Neural cell (in vitro differentiated cells): ENCODE measurements at regions not wholly inside any gene's neighbourhood (a gene's known extent, or its start where the extent isn't known, plus 50 kb on each side); places are given as distances from the start of the nearest gene placed in this dataset.

Experiments used
- H2AFZ ChIP-seq: fragments of 200-600, 300-800 bp; sonication (generic), shearing (Covaris generic); 2 replicates; pipeline ENCODE4 v1.6.0; 2014; ENCODE audit warnings: low read depth, mild to moderate bottlenecking, antibody characterized with exemption, low read length, moderate library complexity
- H3F3A ChIP-seq: fragments of 200-600 bp; shearing (Covaris generic); 2 replicates; pipeline ENCODE4 v1.6.1; 2016; ENCODE audit warnings: mild to moderate bottlenecking, moderate library complexity, mixed read lengths, antibody characterized with exemption, low read length; ENCODE audit not compliant: insufficient read depth, poor library complexity, severe bottlenecking
- H3K27ac ChIP-seq: fragments of 200-600, 300-800 bp; sonication (generic), shearing (Covaris generic); 2 replicates; pipeline ENCODE4 v1.5.1; 2014; ENCODE audit warnings: mild to moderate bottlenecking, low read length, moderate library complexity
- H3K27me3 ChIP-seq: fragments of 300-800, 200-600 bp; sonication (generic), shearing (Covaris generic); 2 replicates; pipeline ENCODE4 v1.6.0; 2014; ENCODE audit warnings: mild to moderate bottlenecking, low read depth, low read length, moderate library complexity; ENCODE audit not compliant: insufficient read depth
- H3K36me3 ChIP-seq: fragments of 300-800, 200-600 bp; sonication (generic), shearing (Covaris generic); 2 replicates; pipeline ENCODE4 v1.5.1; 2014; ENCODE audit warnings: mild to moderate bottlenecking, antibody characterized with exemption, low read length, moderate library complexity; ENCODE audit not compliant: insufficient read depth
- H3K4me2 ChIP-seq: fragments of 300-800, 200-600 bp; sonication (generic), shearing (Covaris generic); 2 replicates; pipeline ENCODE4 v1.6.0; 2014; ENCODE audit warnings: mild to moderate bottlenecking, low read length
- H3K4me3 ChIP-seq: fragments of 300-800, 200-600 bp; sonication (generic), shearing (Covaris generic); 2 replicates; pipeline ENCODE4 v1.5.1; 2014; ENCODE audit warnings: mild to moderate bottlenecking, low read length, moderate library complexity
- H3K79me2 ChIP-seq: fragments of 200-600 bp; shearing (Covaris generic); replicated peaks from 2 replicates; pipeline ENCODE4 v1.6.0; 2014; ENCODE audit warnings: mild to moderate bottlenecking, low read length, moderate library complexity; ENCODE audit not compliant: insufficient read depth
- H3K9ac ChIP-seq: fragments of 300-800, 200-600 bp; sonication (generic), shearing (Covaris generic); 2 replicates; pipeline ENCODE4 v1.6.1; 2016; ENCODE audit warnings: mild to moderate bottlenecking, low read length, mixed read lengths
- H3K9me2 ChIP-seq: fragments of 200-600 bp; shearing (Covaris generic); 2 replicates; pipeline ENCODE4 v1.6.1; 2016; ENCODE audit warnings: mild to moderate bottlenecking, low read length, mixed read lengths; ENCODE audit not compliant: insufficient read depth
- H3K9me3 ChIP-seq: fragments of 200-600, 300-800 bp; sonication (generic), shearing (Covaris generic); 2 replicates; pipeline ENCODE4 v1.6.1; 2016; ENCODE audit warnings: mild to moderate bottlenecking, mixed run types, low read length, moderate library complexity, mixed read lengths
- H4K20me1 ChIP-seq: fragments of 200-600 bp; shearing (Covaris generic); 2 replicates; pipeline ENCODE4 v1.6.1; 2016; ENCODE audit warnings: mild to moderate bottlenecking, mixed run types; ENCODE audit not compliant: insufficient read depth
- CTCF ChIP-seq: fragments of 450-650 bp; IDR thresholded peaks from 2 replicates; pipeline ENCODE4 v1.5.1; 2014; ENCODE audit warnings: antibody characterized with exemption, mild to moderate bottlenecking, moderate library complexity; ENCODE audit not compliant: poor library complexity, severe bottlenecking
- EP300 ChIP-seq: fragments of 450-650 bp; conservative IDR thresholded peaks from 2 replicates; pipeline ENCODE4 v1.6.1; 2014; ENCODE audit warnings: antibody characterized with exemption, mild to moderate bottlenecking, moderate library complexity; ENCODE audit not compliant: poor library complexity, severe bottlenecking
- EZH2 ChIP-seq: fragments of 200-600, 300-800 bp; shearing (Covaris generic), sonication (generic); IDR thresholded peaks from 2 replicates; pipeline ENCODE4 v1.6.1; 2014; ENCODE audit warnings: antibody characterized with exemption, low read length, borderline replicate concordance, mild to moderate bottlenecking; ENCODE audit not compliant: insufficient read depth, poor library complexity, severe bottlenecking
- MXI1 ChIP-seq: fragments of 450-650 bp; conservative IDR thresholded peaks from 2 replicates; pipeline ENCODE4 v1.6.1; 2014; ENCODE audit warnings: antibody characterized with exemption, mild to moderate bottlenecking; ENCODE audit not compliant: poor library complexity, severe bottlenecking
- POLR2AphosphoS5 ChIP-seq: IDR thresholded peaks from 2 replicates; pipeline ENCODE4 v1.6.1; 2012
- RAD21 ChIP-seq: fragments of 450-650 bp; conservative IDR thresholded peaks from 2 replicates; pipeline ENCODE4 v1.6.1; 2014; ENCODE audit warnings: antibody characterized with exemption, mild to moderate bottlenecking, moderate library complexity
- SMC3 ChIP-seq: fragments of 450-650 bp; conservative IDR thresholded peaks from 2 replicates; pipeline ENCODE4 v1.6.1; 2014; ENCODE audit warnings: antibody characterized with exemption, mild to moderate bottlenecking, moderate library complexity; ENCODE audit not compliant: poor library complexity
- TAF1 ChIP-seq: IDR thresholded peaks from 2 replicates; pipeline ENCODE4 v1.6.1; 2012; ENCODE audit warnings: low read depth
- TF ChIP-seq, protein P1 (sequence below): IDR thresholded peaks from 2 replicates; pipeline ENCODE4 v1.6.1; 2012; ENCODE audit warnings: borderline replicate concordance

- Histone ChIP-seq H3K27ac (no peak overlapping the region), H3K4me2 (no peak overlapping the region), H3F3A (no peaks in the 10 kb centered on the region), H3K4me3 (no peak overlapping the region), H2AFZ (no peak overlapping the region), H3K27me3 (no peaks in the 10 kb centered on the region), H3K9me3 (no peaks in the 10 kb centered on the region), H3K79me2 (no peaks in the 10 kb centered on the region), H4K20me1 (no peaks in the 10 kb centered on the region), H3K9ac (no peak overlapping the region), H3K36me3 (no peaks in the 10 kb centered on the region), H3K9me2 (no peaks in the 10 kb centered on the region)
- TF ChIP-seq CTCF (no peak), POLR2AphosphoS5 (no peak), EP300 (no peak), MXI1 (no peak), RAD21 (no peak), EZH2 (no peak), SMC3 (no peak), TAF1 (no peak)
- TF ChIP-seq, protein P1, sequence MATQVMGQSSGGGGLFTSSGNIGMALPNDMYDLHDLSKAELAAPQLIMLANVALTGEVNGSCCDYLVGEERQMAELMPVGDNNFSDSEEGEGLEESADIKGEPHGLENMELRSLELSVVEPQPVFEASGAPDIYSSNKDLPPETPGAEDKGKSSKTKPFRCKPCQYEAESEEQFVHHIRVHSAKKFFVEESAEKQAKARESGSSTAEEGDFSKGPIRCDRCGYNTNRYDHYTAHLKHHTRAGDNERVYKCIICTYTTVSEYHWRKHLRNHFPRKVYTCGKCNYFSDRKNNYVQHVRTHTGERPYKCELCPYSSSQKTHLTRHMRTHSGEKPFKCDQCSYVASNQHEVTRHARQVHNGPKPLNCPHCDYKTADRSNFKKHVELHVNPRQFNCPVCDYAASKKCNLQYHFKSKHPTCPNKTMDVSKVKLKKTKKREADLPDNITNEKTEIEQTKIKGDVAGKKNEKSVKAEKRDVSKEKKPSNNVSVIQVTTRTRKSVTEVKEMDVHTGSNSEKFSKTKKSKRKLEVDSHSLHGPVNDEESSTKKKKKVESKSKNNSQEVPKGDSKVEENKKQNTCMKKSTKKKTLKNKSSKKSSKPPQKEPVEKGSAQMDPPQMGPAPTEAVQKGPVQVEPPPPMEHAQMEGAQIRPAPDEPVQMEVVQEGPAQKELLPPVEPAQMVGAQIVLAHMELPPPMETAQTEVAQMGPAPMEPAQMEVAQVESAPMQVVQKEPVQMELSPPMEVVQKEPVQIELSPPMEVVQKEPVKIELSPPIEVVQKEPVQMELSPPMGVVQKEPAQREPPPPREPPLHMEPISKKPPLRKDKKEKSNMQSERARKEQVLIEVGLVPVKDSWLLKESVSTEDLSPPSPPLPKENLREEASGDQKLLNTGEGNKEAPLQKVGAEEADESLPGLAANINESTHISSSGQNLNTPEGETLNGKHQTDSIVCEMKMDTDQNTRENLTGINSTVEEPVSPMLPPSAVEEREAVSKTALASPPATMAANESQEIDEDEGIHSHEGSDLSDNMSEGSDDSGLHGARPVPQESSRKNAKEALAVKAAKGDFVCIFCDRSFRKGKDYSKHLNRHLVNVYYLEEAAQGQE = no peak
Observed at GRCh38 chr7:51591223-51591622, 274.6 kb upstream of the COBL start.

DNA sequence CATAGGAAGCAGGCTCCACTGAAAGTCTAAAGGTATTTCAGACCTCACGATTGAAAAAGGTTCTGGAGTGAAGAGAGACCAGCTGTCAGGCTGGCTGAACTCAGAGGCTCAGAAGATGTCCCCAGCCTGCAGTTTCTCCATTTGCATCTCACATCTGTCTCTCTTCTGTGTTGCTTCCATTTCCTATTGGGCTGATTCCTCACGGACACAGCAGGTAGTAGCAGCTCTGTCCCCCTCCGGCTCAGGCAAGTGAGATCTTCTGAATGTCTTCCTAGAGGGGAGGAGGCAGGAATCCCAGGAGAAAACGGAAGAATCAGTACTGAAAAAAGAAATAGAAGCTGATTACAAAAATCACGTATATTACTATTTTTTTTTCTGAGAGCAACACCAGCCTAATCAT lies 274.1 kb upstream of the COBL start:
- H3K9me3 ChIP-seq = no peaks in the 10 kb centered on the region
- H3K79me2 ChIP-seq = no peaks in the 10 kb centered on the region
- H3K4me2 ChIP-seq = no peak overlapping the region
- no peak overlapping the region for H3K9ac ChIP-seq
- H3K4me3 ChIP-seq = no peak overlapping the region
- TF ChIP-seq EZH2 = no peak
- no peak for TF ChIP-seq RAD21
- TF ChIP-seq CTCF = no peak
- TF ChIP-seq EP300 = no peak
- TF ChIP-seq POLR2AphosphoS5 = no peak
- TF ChIP-seq, protein P1 = no peak
- TF ChIP-seq TAF1 = no peak
- no peak for TF ChIP-seq MXI1
- TF ChIP-seq SMC3 = no peak
- no peaks in the 10 kb centered on the region for H3K27me3 ChIP-seq
- H3K9me2 ChIP-seq = no peaks in the 10 kb centered on the region
- no peaks in the 10 kb centered on the region for H3K36me3 ChIP-seq
- H4K20me1 ChIP-seq = no peaks in the 10 kb centered on the region
- H3F3A ChIP-seq = no peaks in the 10 kb centered on the region
- no peak overlapping the region for H3K27ac ChIP-seq
- H2AFZ ChIP-seq = no peak overlapping the region
